ENCODE measurements at regions not wholly inside any gene's neighbourhood (a gene's known extent, or its start where the extent isn't known, plus 50 kb on each side); places are given as distances from the start of the nearest gene placed in this dataset.

DNA sequence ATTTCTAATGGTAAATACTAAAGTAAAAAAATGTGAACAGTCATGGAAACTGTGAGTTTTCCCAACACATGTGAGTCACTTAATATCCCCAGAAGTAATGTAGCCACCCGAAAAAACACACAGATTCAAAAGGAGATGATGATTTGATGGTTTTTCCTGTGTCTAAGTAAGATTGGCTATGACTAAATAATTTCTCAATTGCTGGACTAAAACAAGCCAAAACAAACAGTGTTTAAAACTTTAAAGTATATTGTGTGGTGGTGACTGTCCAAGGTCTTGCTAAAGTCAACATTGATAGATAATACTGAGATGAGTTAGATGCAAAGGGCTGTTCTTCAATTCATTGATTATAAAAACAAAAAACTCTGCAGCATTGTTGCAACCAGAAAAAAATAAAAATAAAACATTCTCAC, 89.6 kb upstream of the SOX5 start (continued):
- TF ChIP-seq CEBPB (IDR thresholded peaks at IDR 0.05; ENCODE audit: borderline replicate concordance, low read depth, low read length) (peak; percentile 61; the same call in 1 of the 2 replicates), CENPT (CRISPR knock-in tag; IDR thresholded peaks at IDR 0.05; ENCODE audit: low read depth) (no peak), CCDC6 (CRISPR knock-in tag; IDR thresholded peaks at IDR 0.05) (no peak), MYNN (CRISPR knock-in tag; IDR thresholded peaks at IDR 0.05; ENCODE audit: low read depth) (no peak), ZNF12 (CRISPR knock-in tag; IDR thresholded peaks at IDR 0.05) (peak; percentile 21; the same call in 1 of the 2 replicates), ZNF878 (CRISPR knock-in tag; IDR thresholded peaks at IDR 0.05) (0 out of 2 replicates have a peak, but pooled peaks have one; percentile 21), TERF1 (CRISPR knock-in tag; IDR thresholded peaks at IDR 0.05) (no peak), ZNF709 (CRISPR knock-in tag; IDR thresholded peaks at IDR 0.05) (no peak), CBFB (CRISPR knock-in tag; IDR thresholded peaks at IDR 0.05) (peak; percentile 51; the same call in 1 of the 2 replicates), KAT7 (CRISPR knock-in tag; IDR thresholded peaks at IDR 0.05; ENCODE audit: borderline replicate concordance) (no peak), ZNF619 (CRISPR knock-in tag; IDR thresholded peaks at IDR 0.05) (no peak), FOSL1 (CRISPR knock-in tag; IDR thresholded peaks at IDR 0.05; ENCODE audit: borderline replicate concordance) (peak; percentile 65; the same call in 1 of the 2 replicates), ZNF101 (CRISPR knock-in tag; IDR thresholded peaks at IDR 0.05; ENCODE audit: borderline replicate concordance, low read depth) (no peak), TGIF2 (CRISPR knock-in tag; IDR thresholded peaks at IDR 0.05) (0 out of 2 replicates have a peak, but pooled peaks have one; percentile 44), HDAC2 (CRISPR knock-in tag; IDR thresholded peaks at IDR 0.05) (peak; percentile 83), RARA (CRISPR knock-in tag; IDR thresholded peaks at IDR 0.05) (peak; percentile 51), SOX5 (CRISPR knock-in tag; IDR thresholded peaks at IDR 0.05; ENCODE audit: borderline replicate concordance) (peak; percentile 91; the same call in 1 of the 2 replicates), HOXA5 (CRISPR knock-in tag; IDR thresholded peaks at IDR 0.05) (0 out of 2 replicates have a peak, but pooled peaks have one; percentile 22), RCOR2 (CRISPR knock-in tag; IDR thresholded peaks at IDR 0.05) (0 out of 2 replicates have a peak, but pooled peaks have one; percentile 50)
- TF ChIP-seq, protein P1, sequence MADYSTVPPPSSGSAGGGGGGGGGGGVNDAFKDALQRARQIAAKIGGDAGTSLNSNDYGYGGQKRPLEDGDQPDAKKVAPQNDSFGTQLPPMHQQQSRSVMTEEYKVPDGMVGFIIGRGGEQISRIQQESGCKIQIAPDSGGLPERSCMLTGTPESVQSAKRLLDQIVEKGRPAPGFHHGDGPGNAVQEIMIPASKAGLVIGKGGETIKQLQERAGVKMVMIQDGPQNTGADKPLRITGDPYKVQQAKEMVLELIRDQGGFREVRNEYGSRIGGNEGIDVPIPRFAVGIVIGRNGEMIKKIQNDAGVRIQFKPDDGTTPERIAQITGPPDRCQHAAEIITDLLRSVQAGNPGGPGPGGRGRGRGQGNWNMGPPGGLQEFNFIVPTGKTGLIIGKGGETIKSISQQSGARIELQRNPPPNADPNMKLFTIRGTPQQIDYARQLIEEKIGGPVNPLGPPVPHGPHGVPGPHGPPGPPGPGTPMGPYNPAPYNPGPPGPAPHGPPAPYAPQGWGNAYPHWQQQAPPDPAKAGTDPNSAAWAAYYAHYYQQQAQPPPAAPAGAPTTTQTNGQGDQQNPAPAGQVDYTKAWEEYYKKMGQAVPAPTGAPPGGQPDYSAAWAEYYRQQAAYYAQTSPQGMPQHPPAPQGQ (CRISPR knock-in tag; IDR thresholded peaks at IDR 0.05; ENCODE audit: borderline replicate concordance), result no peak
- TF ChIP-seq, protein P2, sequence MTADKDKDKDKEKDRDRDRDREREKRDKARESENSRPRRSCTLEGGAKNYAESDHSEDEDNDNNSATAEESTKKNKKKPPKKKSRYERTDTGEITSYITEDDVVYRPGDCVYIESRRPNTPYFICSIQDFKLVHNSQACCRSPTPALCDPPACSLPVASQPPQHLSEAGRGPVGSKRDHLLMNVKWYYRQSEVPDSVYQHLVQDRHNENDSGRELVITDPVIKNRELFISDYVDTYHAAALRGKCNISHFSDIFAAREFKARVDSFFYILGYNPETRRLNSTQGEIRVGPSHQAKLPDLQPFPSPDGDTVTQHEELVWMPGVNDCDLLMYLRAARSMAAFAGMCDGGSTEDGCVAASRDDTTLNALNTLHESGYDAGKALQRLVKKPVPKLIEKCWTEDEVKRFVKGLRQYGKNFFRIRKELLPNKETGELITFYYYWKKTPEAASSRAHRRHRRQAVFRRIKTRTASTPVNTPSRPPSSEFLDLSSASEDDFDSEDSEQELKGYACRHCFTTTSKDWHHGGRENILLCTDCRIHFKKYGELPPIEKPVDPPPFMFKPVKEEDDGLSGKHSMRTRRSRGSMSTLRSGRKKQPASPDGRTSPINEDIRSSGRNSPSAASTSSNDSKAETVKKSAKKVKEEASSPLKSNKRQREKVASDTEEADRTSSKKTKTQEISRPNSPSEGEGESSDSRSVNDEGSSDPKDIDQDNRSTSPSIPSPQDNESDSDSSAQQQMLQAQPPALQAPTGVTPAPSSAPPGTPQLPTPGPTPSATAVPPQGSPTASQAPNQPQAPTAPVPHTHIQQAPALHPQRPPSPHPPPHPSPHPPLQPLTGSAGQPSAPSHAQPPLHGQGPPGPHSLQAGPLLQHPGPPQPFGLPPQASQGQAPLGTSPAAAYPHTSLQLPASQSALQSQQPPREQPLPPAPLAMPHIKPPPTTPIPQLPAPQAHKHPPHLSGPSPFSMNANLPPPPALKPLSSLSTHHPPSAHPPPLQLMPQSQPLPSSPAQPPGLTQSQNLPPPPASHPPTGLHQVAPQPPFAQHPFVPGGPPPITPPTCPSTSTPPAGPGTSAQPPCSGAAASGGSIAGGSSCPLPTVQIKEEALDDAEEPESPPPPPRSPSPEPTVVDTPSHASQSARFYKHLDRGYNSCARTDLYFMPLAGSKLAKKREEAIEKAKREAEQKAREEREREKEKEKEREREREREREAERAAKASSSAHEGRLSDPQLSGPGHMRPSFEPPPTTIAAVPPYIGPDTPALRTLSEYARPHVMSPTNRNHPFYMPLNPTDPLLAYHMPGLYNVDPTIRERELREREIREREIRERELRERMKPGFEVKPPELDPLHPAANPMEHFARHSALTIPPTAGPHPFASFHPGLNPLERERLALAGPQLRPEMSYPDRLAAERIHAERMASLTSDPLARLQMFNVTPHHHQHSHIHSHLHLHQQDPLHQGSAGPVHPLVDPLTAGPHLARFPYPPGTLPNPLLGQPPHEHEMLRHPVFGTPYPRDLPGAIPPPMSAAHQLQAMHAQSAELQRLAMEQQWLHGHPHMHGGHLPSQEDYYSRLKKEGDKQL (CRISPR knock-in tag; IDR thresholded peaks at IDR 0.05; ENCODE audit: low read depth), result peak; percentile 84
- TF ChIP-seq, protein P3, sequence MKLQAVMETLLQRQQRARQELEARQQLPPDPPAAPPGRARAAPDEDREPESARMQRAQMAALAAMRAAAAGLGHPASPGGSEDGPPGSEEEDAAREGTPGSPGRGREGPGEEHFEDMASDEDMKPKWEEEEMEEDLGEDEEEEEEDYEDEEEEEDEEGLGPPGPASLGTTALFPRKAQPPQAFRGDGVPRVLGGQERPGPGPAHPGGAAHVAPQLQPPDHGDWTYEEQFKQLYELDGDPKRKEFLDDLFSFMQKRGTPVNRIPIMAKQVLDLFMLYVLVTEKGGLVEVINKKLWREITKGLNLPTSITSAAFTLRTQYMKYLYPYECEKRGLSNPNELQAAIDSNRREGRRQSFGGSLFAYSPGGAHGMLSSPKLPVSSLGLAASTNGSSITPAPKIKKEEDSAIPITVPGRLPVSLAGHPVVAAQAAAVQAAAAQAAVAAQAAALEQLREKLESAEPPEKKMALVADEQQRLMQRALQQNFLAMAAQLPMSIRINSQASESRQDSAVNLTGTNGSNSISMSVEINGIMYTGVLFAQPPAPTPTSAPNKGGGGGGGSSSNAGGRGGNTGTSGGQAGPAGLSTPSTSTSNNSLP (IDR thresholded peaks at IDR 0.05; ENCODE audit: low read depth, low read length), result peak; percentile 98

All from HepG2 (cell line).